COLO829 (cell line): ENCODE measurements at regions not wholly inside any gene's neighbourhood (a gene's known extent, or its start where the extent isn't known, plus 50 kb on each side); places are given as distances from the start of the nearest gene placed in this dataset.
"Not testable (repeated sequence)": the region's sequence is repeated elsewhere in the genome, so short reads cannot be mapped to it uniquely, and the experiment has no call there.

Experiments
- DNase-seq: peaks from one replicate; pipeline ENCODE4 v3.0.0; 2012; ENCODE audit warnings: low spot score

GRCh38 chrX:99095965-99096635 is 1314.0 kb downstream of the PCDH19 start:
- no peak for DNase-seq

DNA sequence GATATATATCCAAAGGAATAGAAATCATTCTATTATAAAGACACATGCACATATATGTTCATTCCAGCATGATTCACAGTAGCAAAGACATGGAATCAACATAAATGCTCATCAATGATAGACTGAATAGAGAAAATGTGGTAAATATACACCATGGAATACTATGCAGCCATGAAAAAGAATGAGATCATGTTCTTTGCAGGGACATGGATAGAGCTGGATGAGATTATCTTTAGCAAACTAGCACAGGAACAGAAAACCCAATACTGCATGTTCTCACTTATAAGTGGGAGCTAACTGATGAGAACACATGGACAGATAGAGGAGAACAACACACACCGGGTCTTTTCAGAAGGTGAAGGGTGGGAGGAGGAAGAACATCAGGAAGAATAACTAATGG is 1318.6 kb downstream of the PCDH19 start:
- DNase-seq = no peak

DNA sequence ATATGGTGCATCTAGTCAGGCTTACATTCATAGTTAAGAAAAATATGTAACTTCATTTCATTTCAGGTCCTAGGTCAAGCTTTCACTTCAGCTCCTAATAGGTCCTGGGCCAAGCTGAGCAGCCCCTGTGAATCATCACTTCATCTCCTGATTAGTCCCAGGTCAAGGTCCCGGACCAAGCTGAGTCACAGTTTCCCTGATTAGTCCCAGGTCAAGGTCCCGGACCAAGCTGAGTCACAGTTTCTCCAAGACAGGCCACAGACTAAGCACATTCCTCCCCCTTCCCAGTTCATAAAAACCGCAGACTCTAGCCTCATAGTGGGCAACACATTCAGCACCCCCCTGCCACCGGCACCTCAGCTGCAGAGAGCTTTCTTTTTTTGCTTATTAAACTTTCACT is 1331.8 kb downstream of the PCDH19 start:
- no peak for DNase-seq

DNA sequence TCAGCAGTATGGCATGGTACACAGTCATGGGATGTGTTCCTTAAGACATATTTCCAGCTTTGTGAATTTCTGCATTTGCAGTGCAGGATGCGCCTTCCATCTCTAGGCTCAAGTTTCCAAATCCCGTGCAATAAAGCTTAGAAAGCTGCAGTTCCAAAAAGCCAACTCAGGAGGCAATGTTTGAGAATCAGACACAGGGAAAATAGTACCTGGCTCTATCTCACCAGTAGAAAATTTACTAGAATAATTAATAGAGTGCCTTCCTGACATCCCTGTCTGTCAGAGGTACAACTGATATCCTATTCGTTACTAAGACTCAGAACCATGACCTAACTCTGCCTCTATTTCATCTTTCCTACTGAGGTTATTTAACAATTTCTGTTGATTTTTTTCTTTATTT is 1333.0 kb downstream of the PCDH19 start:
- DNase-seq = no peak

DNA sequence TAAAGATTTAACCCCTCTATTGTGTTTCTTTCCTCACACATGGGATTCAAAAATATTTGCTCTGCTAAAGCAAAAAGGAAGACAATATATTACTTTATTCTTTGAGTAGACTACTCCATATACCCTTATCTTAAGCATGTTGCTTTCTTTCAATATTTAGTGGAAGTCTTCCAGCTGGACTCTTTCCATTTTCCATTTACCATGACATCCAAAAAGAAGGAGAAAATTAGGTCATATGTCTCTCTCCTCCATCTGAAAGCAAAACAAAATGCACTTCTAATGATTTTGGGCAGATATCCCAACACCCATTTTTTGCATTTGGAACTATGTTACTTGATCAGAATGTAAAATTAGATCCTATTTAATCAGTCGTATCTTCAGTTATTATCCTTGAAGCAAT is 1336.5 kb downstream of the PCDH19 start:
- no peak for DNase-seq

GRCh38 chrX:99051639-99052038 is 1358.4 kb downstream of the PCDH19 start:
- no peak for DNase-seq

- DNase-seq = no peak
These were observed 1376.7 kb downstream of the PCDH19 start for GRCh38 chrX:99033226-99033901.

- no peak for DNase-seq
These were observed 1399.1 kb downstream of the PCDH19 start for GRCh38 chrX:99010957-99011356.

- no peak for DNase-seq
These were observed 1408.8 kb downstream of the PCDH19 start for GRCh38 chrX:99001286-99001685.

- DNase-seq = no peak
These were observed 1447.1 kb downstream of the PCDH19 start for GRCh38 chrX:98962996-98963395.

GRCh38 chrX:98956014-98956413 is 1454.1 kb downstream of the PCDH19 start:
- DNase-seq = no peak

GRCh38 chrX:98939456-98939855 is 1470.6 kb downstream of the PCDH19 start:
- no peak for DNase-seq

DNA sequence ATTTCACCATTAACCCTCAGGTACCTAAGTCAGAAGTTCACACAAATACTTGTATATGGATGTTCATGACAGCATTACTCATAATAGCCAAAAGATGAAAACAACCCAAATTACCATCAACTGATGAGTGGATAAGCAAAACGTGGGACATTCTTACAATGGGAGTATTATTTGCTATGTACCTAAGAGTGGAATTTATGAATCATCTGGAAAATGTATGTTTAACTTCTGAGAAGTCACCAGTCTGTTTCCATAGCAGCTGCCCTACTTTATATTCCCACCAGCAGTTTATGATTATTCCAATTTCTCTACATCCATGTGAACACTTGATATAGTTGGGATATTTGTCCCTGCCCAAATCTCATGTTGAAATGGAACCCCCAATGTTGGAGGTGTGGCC is 1478.9 kb downstream of the PCDH19 start:
- DNase-seq = peak; percentile 11

DNA sequence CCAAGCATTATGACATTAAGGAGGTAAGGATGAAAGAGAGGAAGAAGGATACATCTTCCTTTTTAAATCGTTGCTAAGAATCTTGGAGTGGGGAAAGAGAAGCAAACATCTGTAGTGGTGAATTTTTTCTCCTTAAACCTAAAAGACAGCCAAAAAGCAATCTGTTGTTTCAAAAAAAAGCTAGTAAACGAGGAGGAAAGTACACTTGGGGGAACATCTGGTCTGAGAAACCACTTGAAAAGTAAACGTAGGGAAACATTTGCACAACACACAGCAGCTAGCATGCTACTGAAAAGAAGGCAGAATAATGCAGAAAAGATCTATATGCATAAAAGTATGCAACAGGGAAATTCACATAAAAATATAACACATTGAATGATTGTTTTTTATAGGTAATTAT is 1485.6 kb downstream of the PCDH19 start:
- DNase-seq = no peak

GRCh38 chrX:98897191-98897590 is 1512.9 kb downstream of the PCDH19 start:
- no peak for DNase-seq

GRCh38 chrX:98850639-98851038 is 1559.4 kb downstream of the PCDH19 start:
- not testable (repeated sequence) for DNase-seq
